GM23338 (cell line): ENCODE measurements at regions not wholly inside any gene's neighbourhood (a gene's known extent, or its start where the extent isn't known, plus 50 kb on each side); places are given as distances from the start of the nearest gene placed in this dataset.
A peak's percentile ranks its signal among the peaks of the same experiment; 100 is the strongest.
"Not testable (repeated sequence)": the region's sequence is repeated elsewhere in the genome, so short reads cannot be mapped to it uniquely, and the experiment has no call there.

Source experiments
- ATAC-seq: fragments of 200-7000 bp; cut with Tn5 transposase; 3 replicates; pipeline ENCODE4 v1.9.1; 2020
- DNase-seq: peaks from one replicate; pipeline ENCODE4 v3.0.0-alpha.2; 2015; ENCODE audit warnings: low spot score
- H2AFZ ChIP-seq: fragments of 200-600 bp; sonication (generic); 2 replicates; pipeline ENCODE4 v1.8.0; 2016; ENCODE audit warnings: antibody characterized with exemption, mild to moderate bottlenecking, moderate library complexity
- H3F3A ChIP-seq: fragments of 200-600 bp; sonication (generic); replicated peaks from 2 replicates; pipeline ENCODE4 v1.8.0; 2017; ENCODE audit warnings: antibody characterized with exemption, mixed run types, low read depth
- H3K27ac ChIP-seq: fragments of 200-600 bp; sonication (generic); 2 replicates; pipeline ENCODE4 v1.6.1; 2016; ENCODE audit warnings: low read depth
- H3K27me3 ChIP-seq: fragments of 200-600 bp; sonication (generic); 2 replicates; pipeline ENCODE4 v1.8.0; 2016; ENCODE audit warnings: mild to moderate bottlenecking, mixed run types, moderate library complexity; ENCODE audit not compliant: insufficient read depth
- H3K36me3 ChIP-seq: fragments of 200-600 bp; sonication (generic); 2 replicates; pipeline ENCODE4 v1.8.0; 2016; ENCODE audit warnings: mild to moderate bottlenecking; ENCODE audit not compliant: insufficient read depth
- H3K4me1 ChIP-seq: fragments of 200-600 bp; sonication (generic); 2 replicates; pipeline ENCODE4 v1.8.0; 2016; ENCODE audit warnings: mild to moderate bottlenecking, moderate library complexity; ENCODE audit not compliant: insufficient read depth
- H3K4me2 ChIP-seq: fragments of 200-600 bp; sonication (generic); 2 replicates; pipeline ENCODE4 v1.7.1; 2017; ENCODE audit warnings: mixed run types
- H3K4me3 ChIP-seq: fragments of 200-600 bp; sonication (generic); 2 replicates; pipeline ENCODE4 v1.6.1; 2016; ENCODE audit warnings: mixed run types
- H3K79me2 ChIP-seq: fragments of 200-600 bp; sonication (generic); replicated peaks from 2 replicates; pipeline ENCODE4 v1.8.0; 2017; ENCODE audit warnings: mild to moderate bottlenecking; ENCODE audit not compliant: insufficient read depth
- H3K9me2 ChIP-seq: fragments of 200-600 bp; sonication (generic); 2 replicates; pipeline ENCODE4 v1.8.0; 2017; ENCODE audit not compliant: insufficient read depth
- H4K20me1 ChIP-seq: fragments of 200-600 bp; sonication (generic); replicated peaks from 2 replicates; pipeline ENCODE4 v1.8.0; 2017; ENCODE audit warnings: mild to moderate bottlenecking; ENCODE audit not compliant: insufficient read depth
- H3K27ac Mint-ChIP-seq: 2 replicates; pipeline ENCODE4 v1.8.0; 2020; ENCODE audit warnings: inconsistent platforms, mild to moderate bottlenecking, moderate library complexity, mixed read lengths
- H3K27me3 Mint-ChIP-seq: 3 replicates; pipeline ENCODE4 v1.8.0; 2022; ENCODE audit warnings: low read depth, mild to moderate bottlenecking, moderate library complexity, mixed read lengths, inconsistent platforms; ENCODE audit not compliant: insufficient read depth, poor library complexity
- H3K36me3 Mint-ChIP-seq: 3 replicates; pipeline ENCODE4 v1.8.0; 2021; ENCODE audit warnings: low read depth, mild to moderate bottlenecking, inconsistent platforms, moderate library complexity, mixed read lengths
- H3K4me1 Mint-ChIP-seq: 3 replicates; pipeline ENCODE4 v1.8.0; 2020; ENCODE audit warnings: mild to moderate bottlenecking, inconsistent platforms, mixed read lengths
- H3K4me3 Mint-ChIP-seq: 3 replicates; pipeline ENCODE4 v1.8.0; 2021; ENCODE audit warnings: moderate library complexity, mild to moderate bottlenecking, inconsistent platforms, mixed read lengths
- H3K9me3 Mint-ChIP-seq: 3 replicates; pipeline ENCODE4 v1.8.0; 2020; ENCODE audit warnings: moderate library complexity, mild to moderate bottlenecking, inconsistent platforms, mixed read lengths
- NANOG ChIP-seq: IDR thresholded peaks from 2 replicates; pipeline ENCODE4 v1.6.1; 2016; ENCODE audit warnings: antibody characterized with exemption, borderline replicate concordance
- ZNF331 ChIP-seq: fragments of 250-450 bp; sonication (Bioruptor Pico); IDR thresholded peaks from 2 replicates; pipeline ENCODE4 v1.5.0; 2020; ENCODE audit warnings: low read depth, mild to moderate bottlenecking, moderate library complexity
- TF ChIP-seq, protein P1 (sequence below): IDR thresholded peaks from 2 replicates; pipeline ENCODE4 v1.6.1; 2016; ENCODE audit warnings: antibody characterized with exemption
- TF ChIP-seq, protein P2 (sequence below), 2 experiments: fragments of 200-600 bp in 1 of 2; sonication (generic) in 1 of 2; conservative IDR thresholded peaks; 2 replicates each; pipeline versions ENCODE4 v1.5.1 to v1.6.1; 2016 to 2017; ENCODE audit warnings: antibody characterized with exemption in 2 of 2, low read depth in 2 of 2, mild to moderate bottlenecking in 2 of 2, moderate library complexity in 1 of 2

DNA sequence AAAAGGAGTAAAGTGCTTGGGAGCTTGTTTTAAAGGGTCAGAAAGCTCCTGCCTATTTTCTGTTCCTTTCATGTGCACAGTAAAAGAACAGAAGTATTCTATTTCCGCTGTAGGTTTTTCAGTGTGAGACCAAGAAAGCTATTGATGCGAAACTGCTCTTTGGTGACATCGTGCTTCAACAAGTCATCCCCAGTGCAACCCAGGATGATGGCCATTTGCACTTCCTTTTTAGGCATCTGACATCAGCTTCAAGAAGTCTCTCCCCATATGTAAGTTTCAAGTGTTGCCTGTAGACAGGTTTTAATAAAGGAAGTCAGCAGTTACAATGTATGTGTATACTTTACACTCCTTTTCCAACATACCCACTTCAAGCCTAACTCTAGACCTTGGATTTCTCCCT lies 131.6 kb downstream of the RFX6 start:
- Mint-ChIP-seq H3K27me3 (no peaks in the 10 kb centered on the region), H3K4me1 (peaks cover 6% of the 10 kb centered on the region; the same call in 2 of the 3 replicates), H3K4me3 (no peak overlapping the region), H3K36me3 (no peaks in the 10 kb centered on the region), H3K9me3 (no peaks in the 10 kb centered on the region), H3K27ac (no peak overlapping the region)
- H3K36me3 ChIP-seq, result no peaks in the 10 kb centered on the region
- H3K4me3 ChIP-seq, result no peak overlapping the region
- H3K27me3 ChIP-seq, result no peaks in the 10 kb centered on the region
- no peaks in the 10 kb centered on the region for H4K20me1 ChIP-seq
- TF ChIP-seq, protein P1, sequence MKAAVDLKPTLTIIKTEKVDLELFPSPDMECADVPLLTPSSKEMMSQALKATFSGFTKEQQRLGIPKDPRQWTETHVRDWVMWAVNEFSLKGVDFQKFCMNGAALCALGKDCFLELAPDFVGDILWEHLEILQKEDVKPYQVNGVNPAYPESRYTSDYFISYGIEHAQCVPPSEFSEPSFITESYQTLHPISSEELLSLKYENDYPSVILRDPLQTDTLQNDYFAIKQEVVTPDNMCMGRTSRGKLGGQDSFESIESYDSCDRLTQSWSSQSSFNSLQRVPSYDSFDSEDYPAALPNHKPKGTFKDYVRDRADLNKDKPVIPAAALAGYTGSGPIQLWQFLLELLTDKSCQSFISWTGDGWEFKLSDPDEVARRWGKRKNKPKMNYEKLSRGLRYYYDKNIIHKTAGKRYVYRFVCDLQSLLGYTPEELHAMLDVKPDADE, result no peak
- TF ChIP-seq, protein P2, sequence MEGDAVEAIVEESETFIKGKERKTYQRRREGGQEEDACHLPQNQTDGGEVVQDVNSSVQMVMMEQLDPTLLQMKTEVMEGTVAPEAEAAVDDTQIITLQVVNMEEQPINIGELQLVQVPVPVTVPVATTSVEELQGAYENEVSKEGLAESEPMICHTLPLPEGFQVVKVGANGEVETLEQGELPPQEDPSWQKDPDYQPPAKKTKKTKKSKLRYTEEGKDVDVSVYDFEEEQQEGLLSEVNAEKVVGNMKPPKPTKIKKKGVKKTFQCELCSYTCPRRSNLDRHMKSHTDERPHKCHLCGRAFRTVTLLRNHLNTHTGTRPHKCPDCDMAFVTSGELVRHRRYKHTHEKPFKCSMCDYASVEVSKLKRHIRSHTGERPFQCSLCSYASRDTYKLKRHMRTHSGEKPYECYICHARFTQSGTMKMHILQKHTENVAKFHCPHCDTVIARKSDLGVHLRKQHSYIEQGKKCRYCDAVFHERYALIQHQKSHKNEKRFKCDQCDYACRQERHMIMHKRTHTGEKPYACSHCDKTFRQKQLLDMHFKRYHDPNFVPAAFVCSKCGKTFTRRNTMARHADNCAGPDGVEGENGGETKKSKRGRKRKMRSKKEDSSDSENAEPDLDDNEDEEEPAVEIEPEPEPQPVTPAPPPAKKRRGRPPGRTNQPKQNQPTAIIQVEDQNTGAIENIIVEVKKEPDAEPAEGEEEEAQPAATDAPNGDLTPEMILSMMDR (conservative IDR thresholded peaks at IDR 0.05; ENCODE audit: low read depth in 2 of 2), result no peak
- TF ChIP-seq NANOG (no peak), ZNF331 (CRISPR knock-in tag) (no peak)
- H3K9me2 ChIP-seq, result no peaks in the 10 kb centered on the region
- H3K79me2 ChIP-seq, result no peaks in the 10 kb centered on the region
- no peak overlapping the region for H3K27ac ChIP-seq
- no peak for DNase-seq
- H3F3A ChIP-seq, result no peaks in the 10 kb centered on the region
- H3K4me2 ChIP-seq, result no peak overlapping the region
- H3K4me1 ChIP-seq, result no peaks in the 10 kb centered on the region
- ATAC-seq, result no peak
- no peak overlapping the region for H2AFZ ChIP-seq

DNA sequence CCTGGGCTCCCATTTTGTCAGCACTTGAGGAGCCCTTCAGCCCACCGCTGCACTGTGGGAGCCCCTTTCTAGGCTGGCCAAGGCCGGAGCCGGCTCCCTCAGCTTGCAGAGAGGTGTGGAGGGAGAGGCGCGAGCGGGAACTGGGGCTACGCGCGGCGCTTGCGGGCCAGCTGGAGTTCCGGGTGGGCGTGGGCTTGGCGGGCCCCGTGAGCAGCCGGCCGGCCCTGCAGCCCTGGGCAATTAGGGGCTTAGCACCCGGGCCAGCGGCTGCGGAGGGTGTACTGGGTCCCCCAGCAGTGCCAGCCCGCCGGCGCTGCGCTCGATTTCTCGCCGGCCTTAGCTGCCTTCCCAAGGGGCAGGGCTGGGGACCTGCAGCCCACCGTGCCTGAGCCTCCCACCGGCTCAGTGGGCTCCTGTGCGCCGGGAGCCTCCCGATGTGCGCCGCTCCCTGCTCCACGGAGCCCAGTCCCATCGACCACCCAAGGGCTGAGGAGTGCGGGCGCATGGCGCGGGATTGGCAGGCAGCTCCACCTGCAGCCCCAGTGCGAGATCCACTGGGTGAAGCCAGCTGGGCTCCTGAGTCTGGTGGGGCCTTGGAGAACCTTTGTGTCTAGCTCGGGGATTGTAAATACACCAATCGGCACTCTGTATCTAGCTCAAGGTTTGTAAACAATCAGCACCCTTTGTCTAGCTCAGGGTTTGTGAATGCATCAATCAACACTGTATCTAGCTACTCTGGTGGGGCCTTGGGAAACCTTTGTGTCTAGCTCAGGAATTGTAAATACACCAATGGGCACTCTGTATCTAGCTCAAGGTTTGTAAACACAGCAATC lies 137.8 kb downstream of the RFX6 start:
- H3K4me3 ChIP-seq, H3K4me1 Mint-ChIP-seq, H3K36me3 ChIP-seq, H3K36me3 Mint-ChIP-seq, H3K27ac ChIP-seq, H3K9me2 ChIP-seq, H3K27me3 Mint-ChIP-seq, H3F3A ChIP-seq, H2AFZ ChIP-seq, H3K4me3 Mint-ChIP-seq, H3K4me1 ChIP-seq, H3K79me2 ChIP-seq, H3K27ac Mint-ChIP-seq, H4K20me1 ChIP-seq, H3K27me3 ChIP-seq, H3K4me2 ChIP-seq, DNase-seq: not testable (repeated sequence)
- ATAC-seq, result 0 out of 3 replicates have a peak, but pooled peaks have one; percentile 34
- H3K9me3 Mint-ChIP-seq, result peaks cover 10% of the 10 kb centered on the region

DNA sequence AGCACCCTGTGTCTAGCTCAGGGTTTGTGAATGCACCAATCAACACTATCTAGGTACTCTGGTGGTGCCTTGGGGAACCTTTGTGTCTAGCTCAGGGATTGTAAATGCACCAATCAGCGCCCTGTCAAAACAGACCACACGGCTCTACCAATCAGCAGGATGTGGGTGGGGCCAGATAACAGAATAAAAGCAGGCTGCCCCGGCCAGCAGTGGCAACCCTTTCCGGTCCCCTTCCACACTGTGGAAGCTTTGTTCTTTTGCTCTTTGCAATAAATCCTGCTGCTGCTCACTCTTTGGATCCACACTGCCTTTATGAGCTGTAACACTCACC lies 138.4 kb downstream of the RFX6 start:
- not testable (repeated sequence) for ATAC-seq, H3K9me2 ChIP-seq, H3K4me3 Mint-ChIP-seq, H3K4me3 ChIP-seq, DNase-seq, H3K79me2 ChIP-seq, H2AFZ ChIP-seq, H3K36me3 ChIP-seq, H3K27me3 ChIP-seq, H4K20me1 ChIP-seq, H3F3A ChIP-seq, H3K36me3 Mint-ChIP-seq, H3K4me1 Mint-ChIP-seq, H3K27me3 Mint-ChIP-seq, H3K4me1 ChIP-seq, H3K4me2 ChIP-seq, H3K27ac ChIP-seq
- H3K27ac Mint-ChIP-seq, result peak overlapping the region; percentile 35; the same call in 1 of the 2 replicates
- peaks cover 10% of the 10 kb centered on the region for H3K9me3 Mint-ChIP-seq
